HEK293T (cell line): ENCODE measurements at regions not wholly inside any gene's neighbourhood (a gene's known extent, or its start where the extent isn't known, plus 50 kb on each side); places are given as distances from the start of the nearest gene placed in this dataset.

Experiments
- ARNT ChIP-seq: fragments of 450-650 bp; IDR thresholded peaks from 2 replicates; pipeline ENCODE4 v1.6.1; 2017; ENCODE audit warnings: mild to moderate bottlenecking
- BHLHE40 ChIP-seq: fragments of 450-650 bp; IDR thresholded peaks from 2 replicates; pipeline ENCODE4 v1.6.1; 2016; ENCODE audit warnings: mild to moderate bottlenecking, moderate library complexity, borderline replicate concordance
- ELF4 ChIP-seq: fragments of 450-650 bp; IDR thresholded peaks from 2 replicates; pipeline ENCODE4 v1.6.1; 2017; ENCODE audit warnings: antibody characterized with exemption
- FOXA1 ChIP-seq: fragments of 450-650 bp; IDR thresholded peaks from 2 replicates; pipeline ENCODE4 v1.6.1; 2016; ENCODE audit warnings: mild to moderate bottlenecking
- FOXK2 ChIP-seq: fragments of 450-650 bp; IDR thresholded peaks from 2 replicates; pipeline ENCODE4 v1.6.1; 2016; ENCODE audit warnings: mild to moderate bottlenecking
- FOXM1 ChIP-seq: fragments of 450-650 bp; IDR thresholded peaks from 2 replicates; pipeline ENCODE4 v1.6.1; 2017; ENCODE audit warnings: mild to moderate bottlenecking, borderline replicate concordance
- HDGF ChIP-seq: fragments of 450-650 bp; IDR thresholded peaks from 2 replicates; pipeline ENCODE4 v1.6.1; 2017; ENCODE audit warnings: antibody characterized with exemption, borderline replicate concordance
- LEF1 ChIP-seq: fragments of 450-650 bp; IDR thresholded peaks from 2 replicates; pipeline ENCODE4 v1.6.1; 2017; ENCODE audit warnings: mild to moderate bottlenecking, borderline replicate concordance
- SP1 ChIP-seq: fragments of 450-650 bp; IDR thresholded peaks from 2 replicates; pipeline ENCODE4 v1.6.1; 2017
- SUZ12 ChIP-seq: fragments of 450-650 bp; IDR thresholded peaks from 2 replicates; pipeline ENCODE4 v1.6.1; 2016; ENCODE audit warnings: mild to moderate bottlenecking
- TARDBP ChIP-seq: fragments of 450-650 bp; IDR thresholded peaks from 2 replicates; pipeline ENCODE4 v1.6.1; 2016
- TF ChIP-seq, protein P1 (sequence below): fragments of 450-650 bp; IDR thresholded peaks from 2 replicates; pipeline ENCODE4 v1.6.1; 2016

DNA sequence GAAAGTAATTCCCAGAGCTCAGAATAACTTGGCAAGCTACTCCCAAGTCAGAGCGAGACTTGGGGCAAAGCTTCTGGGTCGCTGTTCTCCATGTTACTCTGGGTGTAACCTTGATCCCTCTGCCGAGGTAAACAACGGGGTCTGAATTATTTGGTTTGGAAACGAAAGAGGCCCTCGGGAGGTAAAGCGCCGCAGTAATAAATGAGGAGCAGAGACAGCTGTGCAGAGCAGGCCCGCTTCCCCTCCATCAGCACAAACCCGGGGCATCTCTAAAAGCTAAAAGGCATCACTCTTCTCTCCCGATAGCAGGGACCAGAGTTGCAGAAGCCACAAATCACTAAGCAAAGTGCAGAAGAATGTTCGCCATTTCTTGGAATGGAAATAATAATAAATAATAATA is 561.5 kb downstream of the BCOR start:
- no peak for TF ChIP-seq TARDBP
- TF ChIP-seq FOXA1: no peak
- TF ChIP-seq SP1: no peak
- TF ChIP-seq SUZ12: no peak
- no peak for TF ChIP-seq BHLHE40
- TF ChIP-seq HDGF: no peak
- TF ChIP-seq LEF1: no peak
- no peak for TF ChIP-seq FOXM1
- TF ChIP-seq FOXK2: no peak
- no peak for TF ChIP-seq ARNT
- no peak for TF ChIP-seq ELF4
- TF ChIP-seq, protein P1, sequence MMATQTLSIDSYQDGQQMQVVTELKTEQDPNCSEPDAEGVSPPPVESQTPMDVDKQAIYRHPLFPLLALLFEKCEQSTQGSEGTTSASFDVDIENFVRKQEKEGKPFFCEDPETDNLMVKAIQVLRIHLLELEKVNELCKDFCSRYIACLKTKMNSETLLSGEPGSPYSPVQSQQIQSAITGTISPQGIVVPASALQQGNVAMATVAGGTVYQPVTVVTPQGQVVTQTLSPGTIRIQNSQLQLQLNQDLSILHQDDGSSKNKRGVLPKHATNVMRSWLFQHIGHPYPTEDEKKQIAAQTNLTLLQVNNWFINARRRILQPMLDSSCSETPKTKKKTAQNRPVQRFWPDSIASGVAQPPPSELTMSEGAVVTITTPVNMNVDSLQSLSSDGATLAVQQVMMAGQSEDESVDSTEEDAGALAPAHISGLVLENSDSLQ: no peak
